Activated naive CD8-positive, alpha-beta T cell (primary cell): ENCODE measurements at regions not wholly inside any gene's neighbourhood (a gene's known extent, or its start where the extent isn't known, plus 50 kb on each side); places are given as distances from the start of the nearest gene placed in this dataset.

ENCODE experiments used
- H3K27ac Mint-ChIP-seq: one replicate; pipeline ENCODE4 v1.8.0; 2021; ENCODE audit warnings: mixed read lengths
- H3K27me3 Mint-ChIP-seq: one replicate; pipeline ENCODE4 v1.8.0; 2021; ENCODE audit warnings: mixed read lengths
- H3K36me3 Mint-ChIP-seq: one replicate; pipeline ENCODE4 v1.8.0; 2021; ENCODE audit warnings: mixed read lengths
- H3K4me1 Mint-ChIP-seq: one replicate; pipeline ENCODE4 v1.8.0; 2021; ENCODE audit warnings: low read depth, mixed read lengths
- H3K4me3 Mint-ChIP-seq: one replicate; pipeline ENCODE4 v1.8.0; 2021; ENCODE audit warnings: mild to moderate bottlenecking, mixed read lengths
- H3K9me3 Mint-ChIP-seq: one replicate; pipeline ENCODE4 v1.8.0; 2021; ENCODE audit warnings: low read depth, mixed read lengths

DNA sequence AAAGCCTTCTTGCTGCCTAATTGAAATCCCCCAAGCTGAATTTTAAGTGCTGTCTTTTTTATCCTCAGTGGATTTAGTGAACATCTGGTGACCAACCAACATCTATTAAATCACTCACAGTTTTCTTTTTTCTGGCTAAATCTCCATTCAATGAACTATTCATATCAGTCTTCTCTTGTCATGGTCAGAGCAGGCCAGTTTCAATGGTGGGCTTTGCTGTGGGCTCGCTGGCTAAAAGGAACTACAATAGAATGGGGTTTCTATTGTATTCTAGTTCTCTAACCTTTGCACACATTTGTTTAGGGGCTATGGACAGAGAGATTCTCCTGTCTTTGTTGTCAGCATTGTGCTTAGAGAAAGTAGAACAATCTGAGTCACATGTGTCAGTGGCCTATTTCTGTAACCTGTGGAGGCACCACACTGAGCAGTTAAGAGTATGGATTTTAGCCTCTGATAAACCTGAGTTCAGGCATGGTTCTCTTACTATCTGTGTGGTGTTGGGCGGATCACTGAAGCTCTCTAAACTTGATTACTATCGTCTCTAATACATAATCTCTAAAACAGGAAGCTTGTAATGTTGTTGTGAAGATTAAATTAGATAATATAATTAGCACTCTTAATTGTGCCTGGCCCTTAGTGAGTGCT is 94.2 kb upstream of the CADM1 start:
- Mint-ChIP-seq H3K27me3 (peaks cover 1% of the 10 kb centered on the region), H3K36me3 (no peaks in the 10 kb centered on the region), H3K4me3 (no peak overlapping the region), H3K27ac (no peak overlapping the region), H3K9me3 (no peaks in the 10 kb centered on the region), H3K4me1 (no peaks in the 10 kb centered on the region)

GRCh38 chr11:115591380-115591779 is 87.2 kb upstream of the CADM1 start:
- H3K36me3 Mint-ChIP-seq: no peaks in the 10 kb centered on the region
- H3K4me3 Mint-ChIP-seq: no peak overlapping the region
- H3K9me3 Mint-ChIP-seq: peaks cover 8% of the 10 kb centered on the region
- no peaks in the 10 kb centered on the region for H3K4me1 Mint-ChIP-seq
- H3K27ac Mint-ChIP-seq: no peak overlapping the region
- H3K27me3 Mint-ChIP-seq: peaks cover 2% of the 10 kb centered on the region

DNA sequence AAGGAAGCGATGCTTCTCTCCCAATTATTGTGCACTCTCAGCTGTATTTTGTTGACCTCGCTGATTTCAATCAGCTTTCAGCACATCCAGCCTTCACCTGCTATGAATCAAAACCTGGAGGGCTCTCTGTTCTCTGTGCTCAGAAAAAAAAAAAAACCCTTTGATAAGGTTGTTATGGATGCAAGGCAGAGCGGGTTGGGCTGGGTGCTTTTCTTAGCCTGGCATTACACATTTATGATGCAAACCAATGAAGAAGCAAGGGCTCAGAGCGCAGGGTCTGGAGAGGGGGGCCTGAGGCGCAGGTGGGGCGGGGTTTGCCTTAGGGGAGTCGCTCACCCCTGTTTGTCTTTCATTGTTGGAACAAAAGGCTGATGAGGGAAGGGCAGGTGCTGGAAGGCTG is 86.0 kb upstream of the CADM1 start:
- Mint-ChIP-seq H3K4me1 (no peaks in the 10 kb centered on the region), H3K27me3 (peaks cover 2% of the 10 kb centered on the region), H3K9me3 (peaks cover 8% of the 10 kb centered on the region), H3K27ac (no peak overlapping the region), H3K4me3 (no peak overlapping the region), H3K36me3 (no peaks in the 10 kb centered on the region)

- no peaks in the 10 kb centered on the region for H3K36me3 Mint-ChIP-seq
- no peaks in the 10 kb centered on the region for H3K4me1 Mint-ChIP-seq
- no peaks in the 10 kb centered on the region for H3K27me3 Mint-ChIP-seq
- H3K27ac Mint-ChIP-seq: no peak overlapping the region
- no peak overlapping the region for H3K4me3 Mint-ChIP-seq
- peaks cover 8% of the 10 kb centered on the region for H3K9me3 Mint-ChIP-seq
These were observed 83.6 kb upstream of the CADM1 start for GRCh38 chr11:115587718-115588342.

GRCh38 chr11:115585361-115586024 is 81.3 kb upstream of the CADM1 start:
- peaks cover 8% of the 10 kb centered on the region for H3K9me3 Mint-ChIP-seq
- peaks cover 2% of the 10 kb centered on the region for H3K27me3 Mint-ChIP-seq
- H3K4me1 Mint-ChIP-seq: no peaks in the 10 kb centered on the region
- no peak overlapping the region for H3K27ac Mint-ChIP-seq
- H3K36me3 Mint-ChIP-seq: no peaks in the 10 kb centered on the region
- H3K4me3 Mint-ChIP-seq: no peak overlapping the region

DNA sequence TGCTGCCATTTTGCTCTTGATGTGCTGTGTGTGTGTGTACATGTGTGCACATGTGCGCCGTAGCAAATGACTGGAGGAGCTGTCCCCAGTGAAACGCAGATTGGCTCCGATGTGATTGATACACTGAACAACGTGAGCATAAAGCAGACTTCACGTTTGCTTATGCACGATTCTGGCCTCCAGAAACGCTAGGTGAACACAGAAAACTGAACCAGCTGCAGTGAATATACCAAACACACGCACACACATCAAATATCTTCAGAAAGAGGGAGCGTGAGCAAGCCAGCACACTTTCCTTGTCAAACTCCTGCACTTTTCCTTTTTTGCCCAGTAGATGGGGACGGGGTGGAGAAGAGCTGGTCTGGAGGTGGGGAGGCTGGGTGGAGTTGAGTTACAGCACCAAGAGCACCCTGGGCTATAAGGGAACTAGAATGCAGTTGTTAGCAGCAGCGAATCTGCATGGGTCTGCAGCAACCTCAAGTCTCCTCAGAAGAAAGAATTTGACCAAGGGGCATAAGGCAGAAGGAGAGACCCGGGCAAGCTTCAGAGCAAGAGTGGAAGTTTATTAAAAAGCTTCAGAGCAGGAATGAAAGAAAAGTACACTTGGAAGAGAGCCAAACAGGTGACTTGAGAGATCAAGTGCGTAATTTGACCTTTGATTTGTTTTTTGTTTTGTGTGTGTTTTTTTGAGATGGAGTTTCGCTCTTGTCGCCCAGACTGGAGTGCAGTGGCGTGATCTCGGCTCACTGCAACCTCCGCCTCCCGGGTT is 77.8 kb upstream of the CADM1 start:
- no peaks in the 10 kb centered on the region for H3K9me3 Mint-ChIP-seq
- no peak overlapping the region for H3K4me3 Mint-ChIP-seq

DNA sequence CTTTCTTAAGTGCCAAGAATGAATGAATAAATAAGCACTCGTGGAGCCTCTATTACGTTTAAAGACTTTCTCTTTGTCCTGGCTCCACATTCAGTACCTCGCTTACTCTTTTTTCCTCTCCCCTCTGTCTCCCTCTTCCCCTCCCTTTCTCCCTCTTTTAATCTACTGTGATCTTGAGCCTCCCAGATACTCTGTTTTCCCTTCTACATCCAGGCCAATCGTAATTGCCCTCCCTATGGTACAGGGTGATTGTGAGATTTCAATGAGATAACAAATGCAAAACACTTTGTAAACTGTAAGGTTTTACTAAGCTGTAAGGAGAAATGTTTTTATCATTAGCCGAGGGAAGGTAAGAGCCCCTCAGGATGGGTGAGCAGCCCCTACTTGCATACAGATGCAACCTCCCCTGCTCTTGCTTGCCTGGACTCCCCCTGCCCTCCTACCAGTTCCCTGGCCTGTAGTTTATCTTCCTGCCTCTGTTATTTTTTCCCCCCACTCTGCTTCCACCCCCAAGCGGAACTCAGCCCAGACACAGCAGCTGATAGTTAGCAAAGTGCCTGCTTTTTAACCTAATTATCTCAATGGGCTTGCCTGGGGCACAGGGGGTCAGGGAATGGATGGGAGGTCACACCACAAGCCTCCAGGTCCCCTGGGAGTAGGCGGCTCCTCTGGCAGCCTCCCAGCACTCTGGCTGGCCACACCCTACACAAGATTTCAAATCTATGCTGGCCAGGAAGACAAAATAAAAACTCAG is 76.9 kb upstream of the CADM1 start:
- Mint-ChIP-seq H3K36me3 (no peaks in the 10 kb centered on the region), H3K4me3 (no peak overlapping the region), H3K4me1 (no peaks in the 10 kb centered on the region), H3K27me3 (peaks cover 2% of the 10 kb centered on the region), H3K9me3 (no peaks in the 10 kb centered on the region), H3K27ac (no peak overlapping the region)

More for the DNA sequence above, 77.8 kb upstream of the CADM1 start:
- H3K27me3 Mint-ChIP-seq: peaks cover 2% of the 10 kb centered on the region
- no peaks in the 10 kb centered on the region for H3K36me3 Mint-ChIP-seq
- no peak overlapping the region for H3K27ac Mint-ChIP-seq
- H3K4me1 Mint-ChIP-seq: no peaks in the 10 kb centered on the region

- H3K9me3 Mint-ChIP-seq: no peaks in the 10 kb centered on the region
- H3K27me3 Mint-ChIP-seq: peaks cover 2% of the 10 kb centered on the region
- no peaks in the 10 kb centered on the region for H3K4me1 Mint-ChIP-seq
- H3K4me3 Mint-ChIP-seq: no peak overlapping the region
- H3K36me3 Mint-ChIP-seq: no peaks in the 10 kb centered on the region
- H3K27ac Mint-ChIP-seq: no peak overlapping the region
These were observed 76.2 kb upstream of the CADM1 start for GRCh38 chr11:115580416-115580815.

DNA sequence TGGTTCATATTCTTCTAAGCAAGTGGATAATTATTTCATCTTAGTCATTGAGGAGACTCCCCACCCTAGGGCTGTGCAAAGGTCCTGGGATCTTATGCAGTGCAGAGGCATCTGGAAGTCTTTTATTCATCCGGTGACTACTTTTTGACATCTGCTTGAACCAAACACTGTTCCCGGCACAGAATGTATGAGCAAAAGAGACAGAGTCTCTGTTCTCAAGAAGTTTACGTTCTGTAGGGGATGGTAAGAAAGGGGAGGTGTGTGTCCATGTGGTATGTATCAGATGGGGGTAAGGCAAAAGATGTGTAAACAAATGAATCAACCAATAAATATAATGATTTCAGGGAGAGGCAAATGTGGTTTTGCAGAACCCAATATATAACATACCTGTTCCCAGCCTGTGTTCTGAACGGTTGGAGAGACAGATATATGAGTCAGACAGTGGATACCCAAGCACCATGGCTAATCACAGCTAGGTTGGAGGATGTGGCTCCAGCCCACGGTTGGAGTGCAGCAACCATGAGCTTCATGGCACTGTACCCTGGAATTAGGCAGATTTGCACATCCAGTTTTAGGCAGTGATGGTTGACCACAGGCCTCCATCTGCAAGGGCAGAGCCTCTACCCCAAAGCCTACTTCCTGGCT is 75.1 kb upstream of the CADM1 start:
- Mint-ChIP-seq H3K27me3 (peaks cover 5% of the 10 kb centered on the region), H3K36me3 (no peaks in the 10 kb centered on the region), H3K4me3 (no peak overlapping the region), H3K27ac (no peak overlapping the region), H3K9me3 (no peaks in the 10 kb centered on the region), H3K4me1 (no peaks in the 10 kb centered on the region)

GRCh38 chr11:115578275-115578674 is 74.1 kb upstream of the CADM1 start:
- Mint-ChIP-seq H3K36me3 (no peaks in the 10 kb centered on the region), H3K27ac (no peak overlapping the region), H3K4me1 (no peaks in the 10 kb centered on the region), H3K4me3 (no peak overlapping the region), H3K9me3 (peaks cover under 1% of the 10 kb centered on the region), H3K27me3 (peaks cover 5% of the 10 kb centered on the region)

DNA sequence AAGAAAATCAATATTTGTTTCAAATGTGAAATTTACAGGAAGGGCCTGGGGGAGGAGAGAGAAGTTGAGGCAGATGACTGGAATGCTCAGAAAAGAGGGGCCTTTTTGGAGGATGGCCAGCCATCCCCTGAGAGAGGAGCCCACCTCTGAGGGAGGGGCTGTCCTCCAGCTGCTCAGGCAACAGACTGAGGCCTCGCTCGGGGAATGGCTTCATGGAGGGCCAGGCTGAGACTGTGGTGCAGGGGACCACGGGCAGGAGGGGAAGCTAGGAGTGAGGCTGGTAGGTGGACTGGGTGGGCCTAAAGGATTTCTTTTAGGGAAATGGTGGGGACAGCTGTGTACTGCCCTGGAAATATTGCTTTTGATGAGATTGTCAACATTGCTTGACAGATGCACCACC is 73.5 kb upstream of the CADM1 start:
- H3K27me3 Mint-ChIP-seq: peaks cover 5% of the 10 kb centered on the region
- no peak overlapping the region for H3K27ac Mint-ChIP-seq
- no peaks in the 10 kb centered on the region for H3K4me1 Mint-ChIP-seq
- no peaks in the 10 kb centered on the region for H3K36me3 Mint-ChIP-seq
- H3K9me3 Mint-ChIP-seq: peaks cover 5% of the 10 kb centered on the region
- H3K4me3 Mint-ChIP-seq: no peak overlapping the region

DNA sequence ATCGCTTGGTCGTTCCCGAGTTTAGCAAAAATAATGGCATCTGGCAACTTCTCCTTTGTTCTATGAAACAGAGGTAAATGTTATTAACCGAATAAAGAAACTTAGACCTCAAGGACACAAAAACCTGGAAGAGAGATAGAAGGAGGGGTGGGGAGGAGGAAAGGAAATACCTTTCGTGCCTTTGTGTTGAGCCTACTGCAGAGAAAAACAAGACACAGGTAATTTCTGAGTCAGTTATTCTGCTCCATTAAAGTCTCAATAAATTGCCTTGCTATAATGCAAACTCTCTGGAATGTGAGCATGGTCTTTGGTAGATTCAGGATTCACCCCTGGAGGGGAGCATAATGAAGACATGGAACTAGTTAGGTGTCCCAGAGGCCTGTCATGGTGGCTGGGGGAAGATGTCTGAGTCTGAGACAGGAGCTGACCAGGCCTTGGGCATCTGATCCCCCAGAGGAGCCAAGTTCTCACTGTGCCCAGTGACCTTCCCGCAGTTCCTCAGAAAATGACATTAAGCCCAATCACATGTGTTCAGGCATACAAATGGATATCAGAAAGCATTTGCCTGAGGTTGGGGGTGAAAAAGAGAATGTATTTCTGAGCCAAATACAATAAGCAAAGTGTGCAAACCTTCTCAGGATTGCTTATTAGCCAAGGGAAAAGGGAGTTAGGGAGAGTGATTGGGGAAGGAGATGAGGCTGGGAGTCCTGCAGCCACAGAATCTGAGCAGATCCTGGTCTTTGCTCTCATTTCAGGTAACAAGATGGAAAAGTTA is 72.6 kb upstream of the CADM1 start:
- Mint-ChIP-seq H3K27me3 (peaks cover 4% of the 10 kb centered on the region), H3K36me3 (no peaks in the 10 kb centered on the region), H3K4me1 (no peaks in the 10 kb centered on the region), H3K4me3 (no peak overlapping the region), H3K27ac (no peak overlapping the region), H3K9me3 (peaks cover 5% of the 10 kb centered on the region)

- H3K9me3 Mint-ChIP-seq: peaks cover 5% of the 10 kb centered on the region
- no peaks in the 10 kb centered on the region for H3K4me1 Mint-ChIP-seq
- peaks cover 4% of the 10 kb centered on the region for H3K27me3 Mint-ChIP-seq
- H3K4me3 Mint-ChIP-seq: no peak overlapping the region
- H3K27ac Mint-ChIP-seq: no peak overlapping the region
- H3K36me3 Mint-ChIP-seq: no peaks in the 10 kb centered on the region
These were observed 68.3 kb upstream of the CADM1 start for GRCh38 chr11:115572551-115572950.
